ENCODE measurements at regions not wholly inside any gene's neighbourhood (a gene's known extent, or its start where the extent isn't known, plus 50 kb on each side); places are given as distances from the start of the nearest gene placed in this dataset.

DNA sequence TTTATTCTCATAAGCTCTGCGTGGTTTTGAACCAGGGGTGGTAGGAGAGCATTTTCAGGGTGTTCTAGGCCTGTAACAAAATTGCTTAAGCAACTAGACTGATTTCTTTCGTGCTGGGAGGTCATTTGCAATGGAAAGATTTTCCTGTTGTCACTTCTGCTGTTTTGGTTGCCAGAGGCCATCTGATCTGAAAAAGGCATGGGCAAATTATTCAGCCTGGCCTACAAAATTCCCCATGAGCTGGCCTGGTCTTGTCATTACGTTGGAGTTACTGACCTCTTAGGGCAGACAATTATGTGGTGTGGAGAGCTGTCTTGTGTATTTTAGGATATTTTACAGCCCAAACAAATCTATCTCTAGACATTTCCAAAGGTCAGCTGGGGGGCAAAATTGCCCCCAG is 444.4 kb upstream of the DAB1 start:
- TF ChIP-seq, protein P1, sequence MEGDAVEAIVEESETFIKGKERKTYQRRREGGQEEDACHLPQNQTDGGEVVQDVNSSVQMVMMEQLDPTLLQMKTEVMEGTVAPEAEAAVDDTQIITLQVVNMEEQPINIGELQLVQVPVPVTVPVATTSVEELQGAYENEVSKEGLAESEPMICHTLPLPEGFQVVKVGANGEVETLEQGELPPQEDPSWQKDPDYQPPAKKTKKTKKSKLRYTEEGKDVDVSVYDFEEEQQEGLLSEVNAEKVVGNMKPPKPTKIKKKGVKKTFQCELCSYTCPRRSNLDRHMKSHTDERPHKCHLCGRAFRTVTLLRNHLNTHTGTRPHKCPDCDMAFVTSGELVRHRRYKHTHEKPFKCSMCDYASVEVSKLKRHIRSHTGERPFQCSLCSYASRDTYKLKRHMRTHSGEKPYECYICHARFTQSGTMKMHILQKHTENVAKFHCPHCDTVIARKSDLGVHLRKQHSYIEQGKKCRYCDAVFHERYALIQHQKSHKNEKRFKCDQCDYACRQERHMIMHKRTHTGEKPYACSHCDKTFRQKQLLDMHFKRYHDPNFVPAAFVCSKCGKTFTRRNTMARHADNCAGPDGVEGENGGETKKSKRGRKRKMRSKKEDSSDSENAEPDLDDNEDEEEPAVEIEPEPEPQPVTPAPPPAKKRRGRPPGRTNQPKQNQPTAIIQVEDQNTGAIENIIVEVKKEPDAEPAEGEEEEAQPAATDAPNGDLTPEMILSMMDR (IDR thresholded peaks at IDR 0.05; ENCODE audit: poor library complexity), result no peak
- TF ChIP-seq EZH2phosphoT487 (IDR thresholded peaks at IDR 0.05; ENCODE audit: low read depth, severe bottlenecking, unreplicated experiment) (no peak), EZH2 (IDR thresholded peaks at IDR 0.05; ENCODE audit: borderline replicate concordance) (no peak)
